K562 (cell line): ENCODE measurements at regions not wholly inside any gene's neighbourhood (a gene's known extent, or its start where the extent isn't known, plus 50 kb on each side); places are given as distances from the start of the nearest gene placed in this dataset.

Source experiments
- ATAC-seq: fragments of 200-7000 bp; cut with Tn5 transposase; 3 replicates; pipeline ENCODE4 v1.9.1; 2020; ENCODE audit warnings: moderate library complexity
- BruUV-seq: library from RNA; stranded (reverse); fragments of 400-500 nt; replicated peaks from 2 replicates; lab custom pipeline; 2021; lab: Mats Ljungman, UMichigan
- CTCF ChIA-PET: fragments of 300-600 bp; formaldehyde crosslinking; extraction: SDS; loops from one replicate; lab custom pipeline; 2021; ENCODE audit warnings: low intra/inter-chr PET ratio; lab: Yijun Ruan, JAX
- POLR2A ChIA-PET: fragments of 300-600, 350-650 bp; sonication (Branson Sonifier 250); formaldehyde crosslinking; extraction: SDS; loops from one replicate; lab custom pipeline; 2021; ENCODE audit warnings: antibody characterized with exemption, inconsistent platforms; lab: Yijun Ruan, JAX
- DNase-seq, 4 experiments: peaks; one replicate each; pipeline versions ENCODE4 v3.0.0 to v3.0.0-alpha.2; 2011 to 2018; ENCODE audit warnings: low spot score in 3 of 4, mixed read lengths in 3 of 4; ENCODE audit errors: extremely low read depth in 1 of 4
- FAIRE-seq: peaks from 2 replicates; lab custom pipeline; 2011; peaks lifted over from hg19 to GRCh38; lab: Jason Lieb, UNC
- H2AFZ ChIP-seq: 2 replicates; pipeline ENCODE4 v1.6.0; 2011; ENCODE audit warnings: low read depth, low read length, control low read depth, inconsistent platforms
- H3K27ac ChIP-seq: fragments of 200-600 bp; 3 replicates; pipeline ENCODE4 v1.8.0; 2011; ENCODE audit warnings: low read depth, mild to moderate bottlenecking, control low read depth, inconsistent platforms, low read length, moderate library complexity, mixed read lengths; ENCODE audit errors: extremely low read depth
- H3K27me3 ChIP-seq, 2 experiments: fragments of 300-600 bp in 1 of 2; 2 replicates in 1 of 2; 3 replicates in 1 of 2; pipeline versions ENCODE4 v1.6.0 to v1.8.0; 2011; ENCODE audit warnings: inconsistent platforms in 2 of 2, low read length in 2 of 2, mild to moderate bottlenecking in 1 of 2, mixed read lengths in 1 of 2, moderate library complexity in 1 of 2; ENCODE audit not compliant: control insufficient read depth in 2 of 2, insufficient read depth in 2 of 2
- H3K36me3 ChIP-seq: fragments of 300-600 bp; 3 replicates; pipeline ENCODE4 v1.8.0; 2011; ENCODE audit warnings: mild to moderate bottlenecking, low read length, inconsistent platforms; ENCODE audit not compliant: control insufficient read depth, insufficient read depth
- H3K4me1 ChIP-seq, 2 experiments: fragments of 200-600 bp in 1 of 2; replicated peaks in 1 of 2; 2 replicates in 1 of 2; 3 replicates in 1 of 2; pipeline versions ENCODE4 v1.5.1 to v1.8.0; 2011; ENCODE audit warnings: inconsistent platforms in 2 of 2, low read length in 2 of 2, mild to moderate bottlenecking in 1 of 2, mixed read lengths in 1 of 2, moderate library complexity in 1 of 2; ENCODE audit not compliant: control insufficient read depth in 2 of 2, insufficient read depth in 2 of 2
- H3K4me2 ChIP-seq: 2 replicates; pipeline ENCODE4 v1.6.1; 2011; ENCODE audit warnings: low read length, control low read depth, inconsistent platforms, mixed read lengths; ENCODE audit not compliant: insufficient read depth
- H3K4me3 ChIP-seq: fragments of 200-600 bp; sonication (generic), shearing (Covaris generic); 2 replicates; pipeline ENCODE4 v1.5.1; 2016; ENCODE audit warnings: control low read depth, inconsistent platforms
- H3K79me2 ChIP-seq: fragments of 200-600 bp; 3 replicates; pipeline ENCODE4 v1.8.0; 2011; ENCODE audit warnings: low read length, inconsistent platforms; ENCODE audit not compliant: control insufficient read depth, insufficient read depth
- H3K9ac ChIP-seq, 2 experiments: 2 replicates each; pipeline versions ENCODE4 v1.6.0 to v1.6.1; 2011; ENCODE audit warnings: low read depth in 2 of 2, low read length in 2 of 2, control low read depth in 1 of 2, inconsistent platforms in 1 of 2, mild to moderate bottlenecking in 1 of 2, mixed read lengths in 1 of 2; ENCODE audit not compliant: insufficient read depth in 1 of 2
- H3K9me1 ChIP-seq: one replicate; pipeline ENCODE4 v1.6.0; 2011; ENCODE audit warnings: inconsistent platforms, mild to moderate bottlenecking, low read length, moderate library complexity; ENCODE audit not compliant: control insufficient read depth, insufficient read depth
- H3K9me3 ChIP-seq: replicated peaks from 2 replicates; pipeline ENCODE4 v1.5.1; 2011; ENCODE audit warnings: low read depth, low read length, inconsistent platforms; ENCODE audit not compliant: control insufficient read depth, insufficient read depth
- H4K20me1 ChIP-seq: replicated peaks from 2 replicates; pipeline ENCODE4 v1.6.1; 2011; ENCODE audit warnings: low read length, inconsistent platforms, mixed read lengths; ENCODE audit not compliant: control insufficient read depth, insufficient read depth
- NCOA4 ChIP-seq: fragments of 450-650 bp; IDR thresholded peaks from 2 replicates; pipeline ENCODE4 v1.6.1; 2018; ENCODE audit warnings: mild to moderate bottlenecking; ENCODE audit not compliant: partially characterized antibody
- POLR2B ChIP-seq: fragments of 450-650 bp; IDR thresholded peaks from 2 replicates; pipeline ENCODE4 v1.6.1; 2018; ENCODE audit warnings: low read depth; ENCODE audit not compliant: partially characterized antibody
- PPARD ChIP-seq: fragments of 250-450 bp; sonication (Bioruptor Pico); IDR thresholded peaks from 2 replicates; pipeline ENCODE4 v1.8.0; 2022; ENCODE audit warnings: inconsistent platforms, mild to moderate bottlenecking, moderate library complexity
- RAD51 ChIP-seq: fragments of 450-650 bp; IDR thresholded peaks from 2 replicates; pipeline ENCODE4 v1.7.1; 2016; ENCODE audit warnings: low read depth, mild to moderate bottlenecking, borderline replicate concordance
- RFX5 ChIP-seq: IDR thresholded peaks from 2 replicates; pipeline ENCODE4 v1.6.1; 2011; ENCODE audit warnings: low read depth, mild to moderate bottlenecking, improper control_type of control experiment, low read length
- SRSF9 ChIP-seq: fragments of 200-400 bp; formaldehyde crosslinking; IDR thresholded peaks from 2 replicates; pipeline ENCODE4 v1.6.1; 2017; ENCODE audit warnings: low read depth, low read length, borderline replicate concordance
- U2AF2 ChIP-seq: fragments of 200-400 bp; formaldehyde crosslinking; optimal IDR thresholded peaks from 2 replicates; pipeline ENCODE3; 2017; ENCODE audit warnings: low read depth, mild to moderate bottlenecking, low read length
- ZFP36 ChIP-seq: fragments of 150-350 bp; IDR thresholded peaks from 2 replicates; pipeline ENCODE4 v1.6.1; 2018; ENCODE audit warnings: low read length, low read depth; ENCODE audit not compliant: partially characterized antibody
- ZNF347 ChIP-seq: fragments of 450-650 bp; formaldehyde crosslinking; IDR thresholded peaks from 2 replicates; pipeline ENCODE4 v1.4.0; 2020; ENCODE audit warnings: low read depth, mild to moderate bottlenecking, moderate library complexity
- ZNF444 ChIP-seq: fragments of 250-450 bp; sonication (Bioruptor Pico); IDR thresholded peaks from 2 replicates; pipeline ENCODE4 v1.4.0; 2020; ENCODE audit warnings: mild to moderate bottlenecking, moderate library complexity
- ZNF75A ChIP-seq: fragments of 450-650 bp; formaldehyde crosslinking; IDR thresholded peaks from 2 replicates; pipeline ENCODE4 v1.4.0; 2020; ENCODE audit warnings: mild to moderate bottlenecking
- WGBS: fragments of 100-300 bp; shearing (Covaris generic); methylation state at CpG from one replicate; pipeline ENCODE4 v1.1.6; 2016; ENCODE audit warnings: low coverage, mixed read lengths; ENCODE audit not compliant: insufficient coverage; ENCODE audit errors: missing lambda C conversion rate; 5-methylcytosine and 5-hydroxymethylcytosine counted together
- in situ Hi-C: fragments of 300-500 bp; cut with MboI; formaldehyde crosslinking; loops from 4 replicates; pipeline ENCODE4 v1.15.0; 2018; ENCODE audit warnings: inconsistent platforms, mixed read lengths
- intact Hi-C: fragments of 100-400 bp; cut with micrococcal nuclease; formaldehyde crosslinking; loops from 2 replicates; pipeline ENCODE4 v1.14.2; 2022
- TF ChIP-seq, protein P1 (sequence below): fragments of 250-450 bp; sonication (Bioruptor Pico); IDR thresholded peaks from 2 replicates; pipeline ENCODE4 v1.5.0; 2020; ENCODE audit warnings: mild to moderate bottlenecking, borderline replicate concordance
- TF ChIP-seq, protein P2 (sequence below): fragments of 250-450 bp; sonication (Bioruptor Pico); IDR thresholded peaks from 2 replicates; pipeline ENCODE4 v1.8.0; 2022; ENCODE audit warnings: inconsistent platforms, mild to moderate bottlenecking, moderate library complexity, borderline replicate concordance

DNA sequence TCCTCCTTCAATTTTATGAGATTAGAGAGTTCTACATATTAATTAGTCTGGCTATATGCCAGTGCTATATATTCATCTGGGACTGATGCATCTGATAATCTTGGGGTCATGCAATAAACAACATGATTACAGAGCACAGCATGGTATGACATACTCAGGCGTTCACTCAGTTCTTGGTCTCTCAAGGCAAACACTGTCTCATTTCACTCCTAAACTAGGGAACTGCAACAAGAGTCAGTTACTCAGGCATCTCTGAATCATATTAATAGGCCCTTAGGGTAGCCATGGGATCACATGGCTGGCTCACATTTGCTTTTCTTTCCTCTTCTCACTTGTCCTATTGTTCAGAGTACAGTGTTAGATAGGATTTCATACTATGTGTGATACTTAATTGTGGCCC is 91.8 kb upstream of the TMEM260 start:
- BruUV-seq = no TSS peak
- H3K27me3 ChIP-seq = no peaks in the 10 kb centered on the region
- H3K4me2 ChIP-seq = no peak overlapping the region
- no peak for FAIRE-seq
- in situ Hi-C loops = loop anchor here (25.0 kb wide), 3 partner anchors 700 to 1575 kb away; no protein-coding TSS in a partner anchor
- CTCF ChIA-PET = no interaction called here
- H3K4me3 ChIP-seq = no peak overlapping the region
- TF ChIP-seq SRSF9 (no peak), ZNF75A (CRISPR knock-in tag) (no peak), U2AF2 (no peak)
- no peak overlapping the region for H3K9ac ChIP-seq
- H3K27ac ChIP-seq = no peak overlapping the region
- H3K36me3 ChIP-seq = no peaks in the 10 kb centered on the region
- ATAC-seq = no peak
- POLR2A ChIA-PET = no interaction called here
- 0 out of 2 replicates have a peak, but pooled peaks cover 4% of the 10 kb centered on the region for H4K20me1 ChIP-seq
- H3K9me3 ChIP-seq = no peaks in the 10 kb centered on the region
- no peaks in the 10 kb centered on the region for H3K4me1 ChIP-seq
- H3K79me2 ChIP-seq = no peaks in the 10 kb centered on the region
- no peaks in the 10 kb centered on the region for H3K9me1 ChIP-seq
- H2AFZ ChIP-seq = no peak overlapping the region
- no peak for DNase-seq
- intact Hi-C loops = loop anchor here (10.0 kb wide), 1 partner anchor 807 kb away; no protein-coding TSS in a partner anchor
- 0% methylated on average over 1 of the region's 1 CpG for WGBS

DNA sequence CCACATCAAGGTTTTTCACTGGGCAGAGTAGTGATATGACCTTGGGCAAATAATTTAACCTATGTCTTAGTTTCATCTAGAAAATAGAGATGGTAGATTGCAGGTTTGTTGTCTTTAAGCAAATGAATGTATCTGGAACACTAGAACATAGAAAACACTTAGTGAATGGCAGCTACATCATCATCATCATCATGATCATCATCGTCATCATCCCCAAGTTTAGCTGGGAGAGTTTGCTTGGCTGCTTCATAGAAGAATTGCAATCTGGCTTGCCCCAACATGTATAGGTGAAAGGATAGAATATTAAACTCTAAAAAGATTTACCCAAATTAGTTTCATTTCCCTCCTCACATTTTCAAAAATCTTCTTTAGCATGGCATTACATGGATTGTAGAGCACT is 91.3 kb upstream of the TMEM260 start:
- Histone ChIP-seq H3K4me2 (no peak overlapping the region), H3K4me3 (no peak overlapping the region), H3K9me3 (no peaks in the 10 kb centered on the region), H3K9me1 (no peaks in the 10 kb centered on the region), H3K27me3 (no peaks in the 10 kb centered on the region), H3K79me2 (no peaks in the 10 kb centered on the region), H3K4me1 (no peaks in the 10 kb centered on the region), H3K27ac (no peak overlapping the region), H3K9ac (no peak overlapping the region), H2AFZ (no peak overlapping the region), H3K36me3 (no peaks in the 10 kb centered on the region), H4K20me1 (0 out of 2 replicates have a peak, but pooled peaks cover 4% of the 10 kb centered on the region)
- in situ Hi-C loops = loop anchor here (25.0 kb wide), 3 partner anchors 699 to 1574 kb away; no protein-coding TSS in a partner anchor
- ATAC-seq (no peak), FAIRE-seq (no peak), DNase-seq (no peak)
- 0% methylated on average over 1 of the region's 1 CpG for WGBS
- intact Hi-C loops = loop anchor here (10.0 kb wide), 1 partner anchor 806 kb away; no protein-coding TSS in a partner anchor
- ChIA-PET CTCF (no interaction called here), POLR2A (interaction anchor here (0.7 kb wide), 1 partner anchor 795 kb away, joined by 3 read pairs; no protein-coding TSS in a partner anchor)
- BruUV-seq = no TSS peak
- TF ChIP-seq RFX5 = no peak
- TF ChIP-seq ZFP36 = no peak
- TF ChIP-seq, protein P1, sequence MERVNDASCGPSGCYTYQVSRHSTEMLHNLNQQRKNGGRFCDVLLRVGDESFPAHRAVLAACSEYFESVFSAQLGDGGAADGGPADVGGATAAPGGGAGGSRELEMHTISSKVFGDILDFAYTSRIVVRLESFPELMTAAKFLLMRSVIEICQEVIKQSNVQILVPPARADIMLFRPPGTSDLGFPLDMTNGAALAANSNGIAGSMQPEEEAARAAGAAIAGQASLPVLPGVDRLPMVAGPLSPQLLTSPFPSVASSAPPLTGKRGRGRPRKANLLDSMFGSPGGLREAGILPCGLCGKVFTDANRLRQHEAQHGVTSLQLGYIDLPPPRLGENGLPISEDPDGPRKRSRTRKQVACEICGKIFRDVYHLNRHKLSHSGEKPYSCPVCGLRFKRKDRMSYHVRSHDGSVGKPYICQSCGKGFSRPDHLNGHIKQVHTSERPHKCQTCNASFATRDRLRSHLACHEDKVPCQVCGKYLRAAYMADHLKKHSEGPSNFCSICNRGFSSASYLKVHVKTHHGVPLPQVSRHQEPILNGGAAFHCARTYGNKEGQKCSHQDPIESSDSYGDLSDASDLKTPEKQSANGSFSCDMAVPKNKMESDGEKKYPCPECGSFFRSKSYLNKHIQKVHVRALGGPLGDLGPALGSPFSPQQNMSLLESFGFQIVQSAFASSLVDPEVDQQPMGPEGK (CRISPR knock-in tag) = no peak
- no peak for TF ChIP-seq RAD51
- TF ChIP-seq NCOA4 = no peak
- TF ChIP-seq ZNF444 (CRISPR knock-in tag) = no peak
- TF ChIP-seq, protein P2, sequence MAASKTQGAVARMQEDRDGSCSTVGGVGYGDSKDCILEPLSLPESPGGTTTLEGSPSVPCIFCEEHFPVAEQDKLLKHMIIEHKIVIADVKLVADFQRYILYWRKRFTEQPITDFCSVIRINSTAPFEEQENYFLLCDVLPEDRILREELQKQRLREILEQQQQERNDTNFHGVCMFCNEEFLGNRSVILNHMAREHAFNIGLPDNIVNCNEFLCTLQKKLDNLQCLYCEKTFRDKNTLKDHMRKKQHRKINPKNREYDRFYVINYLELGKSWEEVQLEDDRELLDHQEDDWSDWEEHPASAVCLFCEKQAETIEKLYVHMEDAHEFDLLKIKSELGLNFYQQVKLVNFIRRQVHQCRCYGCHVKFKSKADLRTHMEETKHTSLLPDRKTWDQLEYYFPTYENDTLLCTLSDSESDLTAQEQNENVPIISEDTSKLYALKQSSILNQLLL (CRISPR knock-in tag) = no peak
- no peak for TF ChIP-seq POLR2B
- no peak for TF ChIP-seq ZNF347 (CRISPR knock-in tag)
- no peak for TF ChIP-seq PPARD (CRISPR knock-in tag)
